ENCODE measurements at regions not wholly inside any gene's neighbourhood (a gene's known extent, or its start where the extent isn't known, plus 50 kb on each side); places are given as distances from the start of the nearest gene placed in this dataset.
"Not testable (repeated sequence)": the region's sequence is repeated elsewhere in the genome, so short reads cannot be mapped to it uniquely, and the experiment has no call there.

DNA sequence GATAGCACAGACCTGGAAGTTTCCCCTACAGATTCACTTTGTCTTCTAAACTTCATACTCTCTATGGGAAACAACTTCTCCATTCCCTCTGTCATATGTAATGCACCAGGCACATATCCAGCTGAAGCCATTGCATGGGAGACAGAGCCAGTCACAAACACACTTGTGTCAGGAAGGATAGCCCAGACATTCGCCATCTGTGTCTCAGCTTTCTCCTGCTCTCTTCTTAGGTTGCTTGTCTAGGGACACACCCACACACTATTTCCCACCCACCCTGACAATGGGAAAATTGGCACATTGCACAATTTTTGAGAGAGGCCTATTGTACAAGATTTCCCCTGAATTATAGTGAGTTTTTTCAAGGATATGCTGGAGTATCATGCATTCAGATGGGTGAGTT, 158.4 kb upstream of the MPDZ start:
- ATAC-seq (ENCODE audit: insufficient number of reproducible peaks, low FRiP score, low read depth) (no peak), DNase-seq (ENCODE audit: low spot score) (no peak)
- no peaks in the 10 kb centered on the region for H3K27me3 ChIP-seq (replicated peaks; ENCODE audit: insufficient read depth)
- peaks cover 0 to 1% of the 10 kb centered on the region in 2 donors for H3K4me1 ChIP-seq (ENCODE audit: control insufficient read depth in 1 of 2, low read depth in 2 of 2)
- no peaks in the 10 kb centered on the region for H3K36me3 ChIP-seq
- H3K9me3 ChIP-seq, result no peaks in the 10 kb centered on the region
- TF ChIP-seq, protein P1, sequence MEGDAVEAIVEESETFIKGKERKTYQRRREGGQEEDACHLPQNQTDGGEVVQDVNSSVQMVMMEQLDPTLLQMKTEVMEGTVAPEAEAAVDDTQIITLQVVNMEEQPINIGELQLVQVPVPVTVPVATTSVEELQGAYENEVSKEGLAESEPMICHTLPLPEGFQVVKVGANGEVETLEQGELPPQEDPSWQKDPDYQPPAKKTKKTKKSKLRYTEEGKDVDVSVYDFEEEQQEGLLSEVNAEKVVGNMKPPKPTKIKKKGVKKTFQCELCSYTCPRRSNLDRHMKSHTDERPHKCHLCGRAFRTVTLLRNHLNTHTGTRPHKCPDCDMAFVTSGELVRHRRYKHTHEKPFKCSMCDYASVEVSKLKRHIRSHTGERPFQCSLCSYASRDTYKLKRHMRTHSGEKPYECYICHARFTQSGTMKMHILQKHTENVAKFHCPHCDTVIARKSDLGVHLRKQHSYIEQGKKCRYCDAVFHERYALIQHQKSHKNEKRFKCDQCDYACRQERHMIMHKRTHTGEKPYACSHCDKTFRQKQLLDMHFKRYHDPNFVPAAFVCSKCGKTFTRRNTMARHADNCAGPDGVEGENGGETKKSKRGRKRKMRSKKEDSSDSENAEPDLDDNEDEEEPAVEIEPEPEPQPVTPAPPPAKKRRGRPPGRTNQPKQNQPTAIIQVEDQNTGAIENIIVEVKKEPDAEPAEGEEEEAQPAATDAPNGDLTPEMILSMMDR (IDR thresholded peaks at IDR 0.05), result no peak
- no peak overlapping the region for H3K27ac ChIP-seq
- no peak overlapping the region for H3K4me3 ChIP-seq

DNA sequence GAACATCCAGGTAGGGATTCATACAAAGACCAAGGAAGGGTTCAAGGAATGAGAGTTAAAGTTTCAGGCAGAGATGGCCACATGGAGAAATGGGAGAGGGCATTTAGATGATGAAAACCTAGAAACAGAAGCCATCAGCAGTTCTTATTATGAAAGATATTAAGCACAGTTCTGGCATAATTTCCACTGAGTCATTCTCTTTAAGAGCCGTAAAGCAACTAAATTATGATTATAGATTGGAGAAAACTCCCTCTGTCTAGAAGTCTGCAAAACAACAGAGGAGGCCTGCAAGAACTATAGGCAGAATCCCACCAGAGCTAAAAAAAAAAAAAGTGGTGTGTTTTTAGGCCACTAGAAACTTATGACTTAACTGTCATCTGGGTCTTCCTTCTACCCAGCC, 157.1 kb upstream of the MPDZ start:
- no peak for ATAC-seq (ENCODE audit: insufficient number of reproducible peaks, low FRiP score, low read depth)
- no peaks in the 10 kb centered on the region for H3K36me3 ChIP-seq
- TF ChIP-seq, protein P1 (IDR thresholded peaks at IDR 0.05), result no peak

DNA sequence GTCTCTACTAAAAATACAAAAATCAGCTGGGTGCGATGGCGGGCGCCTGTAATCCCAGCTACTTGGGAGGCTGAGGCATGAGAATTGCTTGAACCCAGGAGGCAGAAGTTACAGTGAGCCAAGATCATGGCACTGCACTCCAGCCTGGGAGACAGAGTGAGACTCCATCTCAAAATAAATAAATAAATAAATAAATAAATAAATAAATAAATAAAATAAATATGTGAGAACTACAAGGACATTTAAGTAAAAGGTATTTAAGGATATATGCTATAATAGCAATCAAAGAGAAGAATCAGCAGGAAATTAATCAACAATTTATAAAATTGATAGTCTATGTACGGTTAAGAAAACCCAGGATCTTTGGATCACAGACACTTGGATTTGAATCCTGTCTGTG, 154.0 kb upstream of the MPDZ start:
- ATAC-seq (ENCODE audit: insufficient number of reproducible peaks, low FRiP score, low read depth); H3K27ac ChIP-seq; H3K4me1 ChIP-seq (ENCODE audit: control insufficient read depth in 1 of 2, low read depth in 2 of 2); H3K4me3 ChIP-seq; H3K27me3 ChIP-seq (replicated peaks; ENCODE audit: insufficient read depth); H3K36me3 ChIP-seq; H3K9me3 ChIP-seq; DNase-seq (ENCODE audit: low spot score): not testable (repeated sequence)

More for the DNA sequence above, 157.1 kb upstream of the MPDZ start:
- Histone ChIP-seq H3K4me1 (ENCODE audit: control insufficient read depth in 1 of 2, low read depth in 2 of 2) (no peaks in the 10 kb centered on the region), H3K27me3 (replicated peaks; ENCODE audit: insufficient read depth) (no peaks in the 10 kb centered on the region), H3K9me3 (no peaks in the 10 kb centered on the region), H3K4me3 (no peak overlapping the region), H3K27ac (no peak overlapping the region)
- no peak for DNase-seq (ENCODE audit: low spot score)

DNA sequence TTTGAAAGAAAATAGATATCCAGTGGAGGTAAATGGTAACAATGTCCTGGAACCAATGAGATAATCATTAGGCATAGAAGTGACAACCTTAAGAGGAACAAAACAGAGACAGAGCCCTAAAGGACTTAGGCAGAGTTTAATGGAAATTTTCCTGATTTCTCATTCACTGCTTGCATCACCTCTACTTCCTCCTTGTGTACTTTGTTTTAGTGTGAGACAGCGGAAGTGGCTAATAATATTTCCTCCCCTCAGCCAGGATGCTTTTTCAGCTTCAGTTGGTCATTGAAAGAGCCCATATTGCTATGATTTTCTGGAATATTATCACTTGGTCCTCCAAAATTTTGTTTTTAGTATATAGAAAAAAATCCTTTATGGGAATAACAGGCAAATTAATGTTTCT, 153.4 kb upstream of the MPDZ start:
- DNase-seq (ENCODE audit: low spot score), result no peak
- H3K9me3 ChIP-seq, result no peaks in the 10 kb centered on the region
- no peak for ATAC-seq (ENCODE audit: insufficient number of reproducible peaks, low FRiP score, low read depth)
- no peak overlapping the region for H3K27ac ChIP-seq
- no peak overlapping the region for H3K4me3 ChIP-seq
- no peaks in the 10 kb centered on the region for H3K36me3 ChIP-seq
- H3K27me3 ChIP-seq (replicated peaks; ENCODE audit: insufficient read depth), result no peaks in the 10 kb centered on the region
- peaks cover 0 to 4% of the 10 kb centered on the region in 2 donors for H3K4me1 ChIP-seq (ENCODE audit: control insufficient read depth in 1 of 2, low read depth in 2 of 2)
- TF ChIP-seq, protein P1 (IDR thresholded peaks at IDR 0.05), result no peak

DNA sequence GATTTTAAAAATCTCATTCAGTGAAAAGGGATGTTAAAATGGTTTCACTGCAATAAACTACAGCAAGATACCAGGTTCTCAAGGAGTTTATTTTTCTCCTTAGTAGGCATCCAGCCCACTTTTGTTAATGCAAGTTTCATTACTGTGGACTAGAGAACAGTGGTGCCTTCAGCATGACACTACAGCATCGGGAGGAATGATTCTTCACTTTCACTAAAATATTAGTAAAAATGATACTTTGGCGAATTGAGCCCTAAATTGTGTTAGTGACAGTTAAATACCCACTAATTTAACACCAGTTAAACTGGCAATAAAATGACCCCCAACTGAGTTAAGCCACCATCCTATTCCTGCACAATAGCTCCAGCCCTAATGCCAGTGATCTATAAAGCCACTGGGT, 152.2 kb upstream of the MPDZ start:
- H3K9me3 ChIP-seq, result no peaks in the 10 kb centered on the region
- H3K36me3 ChIP-seq, result no peaks in the 10 kb centered on the region
- H3K27me3 ChIP-seq (replicated peaks; ENCODE audit: insufficient read depth), result no peaks in the 10 kb centered on the region
- ATAC-seq (ENCODE audit: insufficient number of reproducible peaks, low FRiP score, low read depth) (no peak), DNase-seq (ENCODE audit: low spot score) (no peak)
- H3K27ac ChIP-seq, result no peak overlapping the region
- H3K4me3 ChIP-seq, result no peak overlapping the region
- TF ChIP-seq, protein P1 (IDR thresholded peaks at IDR 0.05), result no peak
- peaks cover 0 to 7% of the 10 kb centered on the region in 2 donors for H3K4me1 ChIP-seq (ENCODE audit: control insufficient read depth in 1 of 2, low read depth in 2 of 2)

DNA sequence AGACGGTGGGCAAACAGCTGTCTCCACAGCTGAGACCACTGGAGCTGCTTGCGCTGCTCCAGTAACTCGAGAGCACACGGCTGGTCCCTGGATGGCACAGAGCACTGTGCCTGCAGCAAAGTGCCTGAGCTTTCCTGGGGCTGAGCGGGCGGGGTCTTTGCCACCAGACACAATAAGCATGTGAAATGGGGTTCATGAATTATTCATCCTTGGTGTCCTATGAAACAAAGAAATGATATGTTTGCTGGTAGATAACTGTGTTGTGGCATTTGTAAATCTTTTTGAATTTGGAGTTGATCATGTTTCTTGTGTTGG, 151.7 kb upstream of the MPDZ start:
- DNase-seq (ENCODE audit: low spot score) (no peak), ATAC-seq (ENCODE audit: insufficient number of reproducible peaks, low FRiP score, low read depth) (no peak)
- Histone ChIP-seq H3K4me1 (ENCODE audit: control insufficient read depth in 1 of 2, low read depth in 2 of 2) (peaks cover 0 to 7% of the 10 kb centered on the region in 2 donors), H3K36me3 (no peaks in the 10 kb centered on the region), H3K4me3 (no peak overlapping the region), H3K27me3 (replicated peaks; ENCODE audit: insufficient read depth) (no peaks in the 10 kb centered on the region), H3K9me3 (no peaks in the 10 kb centered on the region), H3K27ac (no peak overlapping the region)
- TF ChIP-seq, protein P1 (IDR thresholded peaks at IDR 0.05), result no peak

Data from thoracic aorta (tissue), 2 donors.